Neural progenitor cell (in vitro differentiated cells): ENCODE measurements at regions not wholly inside any gene's neighbourhood (a gene's known extent, or its start where the extent isn't known, plus 50 kb on each side); places are given as distances from the start of the nearest gene placed in this dataset.

Source experiments
- DNase-seq: peaks from one replicate; pipeline ENCODE4 v3.0.0-alpha.2; 2016; ENCODE audit warnings: low spot score
- H2AFZ ChIP-seq: fragments of 200-600 bp; sonication (generic); replicated peaks from 2 replicates; pipeline ENCODE4 v1.6.1; 2016; ENCODE audit warnings: antibody characterized with exemption
- H3F3A ChIP-seq: fragments of 200-600 bp; sonication (generic); 2 replicates; pipeline ENCODE4 v1.6.1; 2016; ENCODE audit warnings: antibody characterized with exemption, low read depth
- H3K27ac ChIP-seq: fragments of 200-600 bp; sonication (generic); 2 replicates; pipeline ENCODE4 v1.5.1; 2016; ENCODE audit warnings: mild to moderate bottlenecking
- H3K27me3 ChIP-seq: fragments of 200-600 bp; sonication (generic); 2 replicates; pipeline ENCODE4 v1.6.1; 2016; ENCODE audit warnings: mild to moderate bottlenecking, moderate library complexity
- H3K36me3 ChIP-seq: fragments of 200-600 bp; sonication (generic); 2 replicates; pipeline ENCODE4 v1.5.1; 2016
- H3K4me1 ChIP-seq: fragments of 200-600 bp; sonication (generic); 2 replicates; pipeline ENCODE4 v1.6.1; 2016; ENCODE audit warnings: mixed run types
- H3K4me2 ChIP-seq: fragments of 200-600 bp; sonication (generic); 2 replicates; pipeline ENCODE4 v1.6.1; 2016
- H3K4me3 ChIP-seq: fragments of 200-600 bp; sonication (generic); 2 replicates; pipeline ENCODE4 v1.5.1; 2016
- H3K79me2 ChIP-seq: fragments of 200-600 bp; sonication (generic); 2 replicates; pipeline ENCODE4 v1.6.1; 2016; ENCODE audit warnings: low read depth
- H3K9ac ChIP-seq: fragments of 200-600 bp; sonication (generic); 2 replicates; pipeline ENCODE4 v1.6.1; 2016
- H3K9me3 ChIP-seq: fragments of 200-600 bp; sonication (generic); 2 replicates; pipeline ENCODE4 v1.5.1; 2016; ENCODE audit warnings: low read depth
- H4K20me1 ChIP-seq: fragments of 200-600 bp; sonication (generic); 2 replicates; pipeline ENCODE4 v1.6.1; 2016; ENCODE audit warnings: low read depth
- H3K27ac Mint-ChIP-seq: 3 replicates; pipeline ENCODE4 v1.8.0; 2021; ENCODE audit warnings: mixed read lengths
- H3K27me3 Mint-ChIP-seq: 2 replicates; pipeline ENCODE4 v1.8.0; 2022; ENCODE audit warnings: low read depth, mild to moderate bottlenecking, inconsistent platforms, moderate library complexity, mixed read lengths; ENCODE audit not compliant: insufficient read depth
- H3K36me3 Mint-ChIP-seq: 3 replicates; pipeline ENCODE4 v1.8.0; 2021; ENCODE audit warnings: mixed read lengths
- H3K4me1 Mint-ChIP-seq: 3 replicates; pipeline ENCODE4 v1.8.0; 2021; ENCODE audit warnings: mixed read lengths
- H3K4me3 Mint-ChIP-seq: 3 replicates; pipeline ENCODE4 v1.8.0; 2021; ENCODE audit warnings: mild to moderate bottlenecking, moderate library complexity, mixed read lengths
- H3K9me3 Mint-ChIP-seq: 3 replicates; pipeline ENCODE4 v1.8.0; 2020; ENCODE audit warnings: mixed read lengths
- CTCF ChIP-seq: fragments of 200-600 bp; sonication (generic); IDR thresholded peaks from 2 replicates; pipeline ENCODE4 v1.5.1; 2017; ENCODE audit warnings: antibody characterized with exemption, mild to moderate bottlenecking
- EZH2 ChIP-seq: fragments of 200-600 bp; sonication (generic); IDR thresholded peaks from 2 replicates; pipeline ENCODE4 v1.6.1; 2017; ENCODE audit warnings: antibody characterized with exemption, mild to moderate bottlenecking, moderate library complexity
- EZH2phosphoT487 ChIP-seq: fragments of 200-600 bp; sonication (generic); IDR thresholded peaks from 2 replicates; pipeline ENCODE4 v1.6.1; 2017; ENCODE audit warnings: antibody characterized with exemption

- Mint-ChIP-seq H3K4me3 (no peak overlapping the region), H3K36me3 (no peaks in the 10 kb centered on the region), H3K4me1 (peaks cover 3% of the 10 kb centered on the region), H3K27me3 (no peaks in the 10 kb centered on the region), H3K9me3 (peaks cover 4% of the 10 kb centered on the region), H3K27ac (no peak overlapping the region)
- Histone ChIP-seq H3K79me2 (no peaks in the 10 kb centered on the region), H3K27ac (no peak overlapping the region), H3K4me2 (no peak overlapping the region), H3K4me3 (no peak overlapping the region), H3F3A (no peaks in the 10 kb centered on the region), H3K4me1 (peaks cover 8% of the 10 kb centered on the region), H4K20me1 (no peaks in the 10 kb centered on the region), H3K27me3 (no peaks in the 10 kb centered on the region), H3K9me3 (peaks cover 3% of the 10 kb centered on the region), H2AFZ (no peak overlapping the region), H3K9ac (no peak overlapping the region), H3K36me3 (no peaks in the 10 kb centered on the region)
- no peak for DNase-seq
- TF ChIP-seq CTCF, result no peak
- TF ChIP-seq EZH2phosphoT487, result no peak
- no peak for TF ChIP-seq EZH2
These were observed 111.6 kb upstream of the C1GALT1C1 start for GRCh38 chrX:120741452-120741851.

GRCh38 chrX:120740072-120740471 lies 110.2 kb upstream of the C1GALT1C1 start:
- no peaks in the 10 kb centered on the region for H3K79me2 ChIP-seq
- H3K27me3 ChIP-seq, result no peaks in the 10 kb centered on the region
- no peak overlapping the region for H3K4me2 ChIP-seq
- H3F3A ChIP-seq, result no peaks in the 10 kb centered on the region
- H3K4me3 Mint-ChIP-seq, result no peak overlapping the region
- no peaks in the 10 kb centered on the region for H4K20me1 ChIP-seq
- no peak overlapping the region for H2AFZ ChIP-seq
- no peak overlapping the region for H3K9ac ChIP-seq
- peaks cover 3% of the 10 kb centered on the region for H3K4me1 Mint-ChIP-seq
- peaks cover 8% of the 10 kb centered on the region for H3K4me1 ChIP-seq
- H3K27me3 Mint-ChIP-seq, result no peaks in the 10 kb centered on the region
- no peak overlapping the region for H3K4me3 ChIP-seq
- no peak overlapping the region for H3K27ac Mint-ChIP-seq
- DNase-seq, result no peak
- no peaks in the 10 kb centered on the region for H3K36me3 ChIP-seq
- H3K9me3 Mint-ChIP-seq, result peaks cover 1% of the 10 kb centered on the region
- TF ChIP-seq EZH2phosphoT487 (no peak), EZH2 (no peak), CTCF (no peak)
- H3K27ac ChIP-seq, result no peak overlapping the region
- H3K9me3 ChIP-seq, result no peaks in the 10 kb centered on the region
- H3K36me3 Mint-ChIP-seq, result no peaks in the 10 kb centered on the region

GRCh38 chrX:120739300-120739699 lies 109.4 kb upstream of the C1GALT1C1 start:
- Mint-ChIP-seq H3K4me3 (no peak overlapping the region), H3K36me3 (no peaks in the 10 kb centered on the region), H3K9me3 (no peaks in the 10 kb centered on the region), H3K27me3 (no peaks in the 10 kb centered on the region), H3K4me1 (peaks cover 3% of the 10 kb centered on the region), H3K27ac (no peak overlapping the region)
- Histone ChIP-seq H3K4me3 (no peak overlapping the region), H3K27me3 (no peaks in the 10 kb centered on the region), H3K4me2 (no peak overlapping the region), H2AFZ (no peak overlapping the region), H3K9me3 (no peaks in the 10 kb centered on the region), H3K27ac (no peak overlapping the region), H3K36me3 (no peaks in the 10 kb centered on the region), H4K20me1 (no peaks in the 10 kb centered on the region), H3K79me2 (no peaks in the 10 kb centered on the region), H3F3A (no peaks in the 10 kb centered on the region), H3K9ac (no peak overlapping the region), H3K4me1 (peaks cover 8% of the 10 kb centered on the region)
- no peak for DNase-seq
- TF ChIP-seq EZH2phosphoT487 (no peak), CTCF (no peak), EZH2 (no peak)
